OCI-LY7 (cell line): ENCODE measurements at regions not wholly inside any gene's neighbourhood (a gene's known extent, or its start where the extent isn't known, plus 50 kb on each side); places are given as distances from the start of the nearest gene placed in this dataset.

ENCODE experiments used
- CTCF ChIP-seq: fragments of 200-600 bp; sonication (generic); conservative IDR thresholded peaks from 2 replicates; pipeline ENCODE4 v1.5.1; 2014; ENCODE audit warnings: mild to moderate bottlenecking, antibody characterized with exemption, low read length, moderate library complexity, mixed read lengths
- EZH2phosphoT487 ChIP-seq: fragments of 200-600 bp; sonication (generic); IDR thresholded peaks from 2 replicates; pipeline ENCODE4 v1.6.1; 2018; ENCODE audit warnings: low read depth, borderline replicate concordance, mild to moderate bottlenecking, mixed run types, antibody characterized with exemption, low read length, moderate library complexity, mixed read lengths

GRCh38 chr6:5871296-5871695, 135.4 kb downstream of the NRN1 start:
- TF ChIP-seq CTCF (no peak), EZH2phosphoT487 (no peak)
